MM.1S (cell line): ENCODE measurements at regions not wholly inside any gene's neighbourhood (a gene's known extent, or its start where the extent isn't known, plus 50 kb on each side); places are given as distances from the start of the nearest gene placed in this dataset.

ENCODE experiments used
- DNase-seq: peaks from one replicate; pipeline ENCODE4 v3.0.0-alpha.2; 2015
- H2AFZ ChIP-seq: fragments of 300-600 bp; sonication (generic); 2 replicates; pipeline ENCODE4 v1.6.0; 2016; ENCODE audit warnings: antibody characterized with exemption, low read length
- H3F3A ChIP-seq: fragments of 300-600 bp; sonication (generic); 2 replicates; pipeline ENCODE4 v1.6.1; 2016; ENCODE audit warnings: mild to moderate bottlenecking, antibody characterized with exemption, low read length, moderate library complexity, mixed read lengths; ENCODE audit not compliant: insufficient read depth
- H3K27ac ChIP-seq: fragments of 300-600 bp; sonication (generic); 2 replicates; pipeline ENCODE4 v1.5.1; 2016; ENCODE audit warnings: mild to moderate bottlenecking, low read length
- H3K27me3 ChIP-seq: fragments of 300-600 bp; sonication (generic); replicated peaks from 2 replicates; pipeline ENCODE4 v1.6.0; 2016; ENCODE audit warnings: low read length; ENCODE audit not compliant: insufficient read depth
- H3K36me3 ChIP-seq: fragments of 300-600 bp; sonication (generic); replicated peaks from 2 replicates; pipeline ENCODE4 v1.6.1; 2016; ENCODE audit warnings: mild to moderate bottlenecking, low read length, mixed read lengths; ENCODE audit not compliant: insufficient read depth
- H3K4me1 ChIP-seq: fragments of 300-600 bp; sonication (generic); 2 replicates; pipeline ENCODE4 v1.6.1; 2016; ENCODE audit warnings: low read length, mixed read lengths
- H3K4me2 ChIP-seq: fragments of 300-600 bp; sonication (generic); 2 replicates; pipeline ENCODE4 v1.6.0; 2016; ENCODE audit warnings: low read depth, low read length
- H3K4me3 ChIP-seq: fragments of 300-600 bp; sonication (generic); 2 replicates; pipeline ENCODE4 v1.5.1; 2016; ENCODE audit warnings: low read length, mixed read lengths
- H3K79me2 ChIP-seq: fragments of 300-600 bp; sonication (generic); 2 replicates; pipeline ENCODE4 v1.6.1; 2016; ENCODE audit warnings: mixed run types, low read length, mixed read lengths
- H3K9ac ChIP-seq: fragments of 300-600 bp; sonication (generic); 2 replicates; pipeline ENCODE4 v1.6.1; 2016; ENCODE audit warnings: low read length, mixed read lengths
- H3K9me2 ChIP-seq: fragments of 300-600 bp; sonication (generic); replicated peaks from 2 replicates; pipeline ENCODE4 v1.6.1; 2016; ENCODE audit warnings: mild to moderate bottlenecking, low read length, mixed read lengths; ENCODE audit not compliant: insufficient read depth
- H3K9me3 ChIP-seq: fragments of 300-600 bp; sonication (generic); replicated peaks from 2 replicates; pipeline ENCODE4 v1.6.1; 2016; ENCODE audit warnings: mild to moderate bottlenecking, low read length, mixed read lengths; ENCODE audit not compliant: insufficient read depth
- H4K20me1 ChIP-seq: fragments of 300-600 bp; sonication (generic); 2 replicates; pipeline ENCODE4 v1.6.1; 2016; ENCODE audit warnings: mild to moderate bottlenecking, low read length, moderate library complexity, mixed read lengths; ENCODE audit not compliant: insufficient read depth
- CTCF ChIP-seq: fragments of 300-600 bp; sonication (generic); IDR thresholded peaks from 2 replicates; pipeline ENCODE4 v1.5.1; 2016; ENCODE audit warnings: antibody characterized with exemption, low read length, mixed read lengths
- EZH2 ChIP-seq: fragments of 300-600 bp; sonication (generic); optimal IDR thresholded peaks from 2 replicates; pipeline ENCODE3; 2017; ENCODE audit warnings: low read depth, mild to moderate bottlenecking, antibody characterized with exemption, low read length, mixed read lengths
- EZH2phosphoT487 ChIP-seq: fragments of 300-600 bp; sonication (generic); IDR thresholded peaks from 2 replicates; pipeline ENCODE4 v1.6.1; 2018; ENCODE audit warnings: antibody characterized with exemption, low read length

GRCh38 chr14:84750763-84751554, 779.0 kb upstream of the FLRT2 start:
- no peak overlapping the region for H3K27ac ChIP-seq
- no peak overlapping the region for H3K4me2 ChIP-seq
- H3K4me1 ChIP-seq, result no peaks in the 10 kb centered on the region
- H3K9me3 ChIP-seq, result no peaks in the 10 kb centered on the region
- no peaks in the 10 kb centered on the region for H3K79me2 ChIP-seq
- H3K9me2 ChIP-seq, result no peaks in the 10 kb centered on the region
- H3K4me3 ChIP-seq, result no peak overlapping the region
- no peak for DNase-seq
- no peak overlapping the region for H2AFZ ChIP-seq
- no peak overlapping the region for H3K9ac ChIP-seq
- TF ChIP-seq EZH2 (no peak), CTCF (no peak), EZH2phosphoT487 (no peak)
- no peaks in the 10 kb centered on the region for H3F3A ChIP-seq
- H3K27me3 ChIP-seq, result no peaks in the 10 kb centered on the region
- H4K20me1 ChIP-seq, result no peaks in the 10 kb centered on the region
- no peaks in the 10 kb centered on the region for H3K36me3 ChIP-seq

GRCh38 chr14:84751745-84752144, 778.2 kb upstream of the FLRT2 start:
- Histone ChIP-seq H3K9me2 (no peaks in the 10 kb centered on the region), H3K9me3 (no peaks in the 10 kb centered on the region), H3K4me1 (no peaks in the 10 kb centered on the region), H3K27ac (no peak overlapping the region), H3K4me3 (no peak overlapping the region), H4K20me1 (no peaks in the 10 kb centered on the region), H2AFZ (no peak overlapping the region), H3K27me3 (no peaks in the 10 kb centered on the region), H3F3A (no peaks in the 10 kb centered on the region), H3K79me2 (no peaks in the 10 kb centered on the region), H3K9ac (no peak overlapping the region), H3K4me2 (no peak overlapping the region), H3K36me3 (no peaks in the 10 kb centered on the region)
- no peak for DNase-seq
- TF ChIP-seq EZH2, result no peak
- no peak for TF ChIP-seq CTCF
- no peak for TF ChIP-seq EZH2phosphoT487

GRCh38 chr14:84760489-84761126, 769.3 kb upstream of the FLRT2 start:
- no peak overlapping the region for H3K27ac ChIP-seq
- H3K36me3 ChIP-seq, result no peaks in the 10 kb centered on the region
- no peak overlapping the region for H3K4me2 ChIP-seq
- H3K9me3 ChIP-seq, result no peaks in the 10 kb centered on the region
- H3K9me2 ChIP-seq, result no peaks in the 10 kb centered on the region
- no peaks in the 10 kb centered on the region for H3F3A ChIP-seq
- H3K27me3 ChIP-seq, result no peaks in the 10 kb centered on the region
- no peak overlapping the region for H2AFZ ChIP-seq
- DNase-seq, result no peak
- H4K20me1 ChIP-seq, result no peaks in the 10 kb centered on the region
- no peak overlapping the region for H3K9ac ChIP-seq
- TF ChIP-seq EZH2 (no peak), CTCF (no peak), EZH2phosphoT487 (no peak)
- H3K79me2 ChIP-seq, result no peaks in the 10 kb centered on the region
- H3K4me1 ChIP-seq, result no peaks in the 10 kb centered on the region
- H3K4me3 ChIP-seq, result no peak overlapping the region
